Ovary (tissue), 7 donors: ENCODE measurements at regions not wholly inside any gene's neighbourhood (a gene's known extent, or its start where the extent isn't known, plus 50 kb on each side); places are given as distances from the start of the nearest gene placed in this dataset.

ENCODE experiments used
- DNase-seq, 5 donors: peaks; one replicate each; pipeline ENCODE4 v3.0.0-alpha.2; 2019 to 2020
- H3K27ac ChIP-seq, 2 donors: fragments of 200-600 bp; one replicate each; pipeline versions ENCODE4 v1.5.1 to v1.8.0; 2019 to 2022
- H3K27me3 ChIP-seq: fragments of 200-600 bp; one replicate; pipeline ENCODE4 v1.8.0; 2022
- H3K36me3 ChIP-seq: fragments of 200-600 bp; sonication (generic); one replicate; pipeline ENCODE4 v1.5.1; 2019
- H3K4me1 ChIP-seq: one replicate; pipeline ENCODE4 v1.8.1; 2013; ENCODE audit warnings: mild to moderate bottlenecking, moderate library complexity; ENCODE audit not compliant: insufficient read depth
- H3K4me3 ChIP-seq: fragments of 200-600 bp; sonication (generic); one replicate; pipeline ENCODE4 v1.5.1; 2017
- H3K9me3 ChIP-seq, 2 donors: fragments of 200-600 bp in 1 of 2; sonication (generic) in 1 of 2; one replicate each; pipeline versions ENCODE4 v1.5.1 to v1.8.1; 2013 to 2019; ENCODE audit warnings: mild to moderate bottlenecking in 1 of 2, moderate library complexity in 1 of 2
- EP300 ChIP-seq: sonication (generic); formaldehyde crosslinking; IDR thresholded peaks from one replicate; pipeline ENCODE4 v1.6.1; 2017; ENCODE audit warnings: antibody characterized with exemption
- POLR2A ChIP-seq: fragments of 450-650 bp; IDR thresholded peaks from one replicate; pipeline ENCODE4 v1.6.1; 2017; ENCODE audit warnings: antibody characterized with exemption, mild to moderate bottlenecking, moderate library complexity
- WGBS, 3 donors: extraction: QIAGEN DNeasy Blood & Tissue Kit in 1 of 3; methylation state at CpG; one replicate each; pipeline versions ENCODE4 v1.1.5 to v1.1.7; 2013 to 2017; 5-methylcytosine and 5-hydroxymethylcytosine counted together
- intact Hi-C, 4 donors: fragments of 100-400 bp; cut with DNase I; formaldehyde crosslinking; loops; one replicate each; pipeline versions ENCODE4 v1.11.0 to v1.15.1; 2022 to 2023
- TF ChIP-seq, protein P1 (sequence below), 3 donors: fragments of 450-650 bp in 2 of 3; fragments of 200-600 bp in 1 of 3; IDR thresholded peaks; one replicate each; pipeline versions ENCODE4 v1.5.1 to v1.8.0; 2016 to 2022; ENCODE audit warnings: antibody characterized with exemption in 3 of 3, mild to moderate bottlenecking in 1 of 3
- donor health status: DM: no; HTN: no; CAD: no; lungs with moderate emphysema.
- donor health status: DM: no; HTN: no; CAD: no.
- donor health status: Bipolar disorder and iron deficiency.
- donor health status: DM: no; HTN: no; CAD: no.
- donor health status: DM: yes; HTN: yes; CAD: no.

DNA sequence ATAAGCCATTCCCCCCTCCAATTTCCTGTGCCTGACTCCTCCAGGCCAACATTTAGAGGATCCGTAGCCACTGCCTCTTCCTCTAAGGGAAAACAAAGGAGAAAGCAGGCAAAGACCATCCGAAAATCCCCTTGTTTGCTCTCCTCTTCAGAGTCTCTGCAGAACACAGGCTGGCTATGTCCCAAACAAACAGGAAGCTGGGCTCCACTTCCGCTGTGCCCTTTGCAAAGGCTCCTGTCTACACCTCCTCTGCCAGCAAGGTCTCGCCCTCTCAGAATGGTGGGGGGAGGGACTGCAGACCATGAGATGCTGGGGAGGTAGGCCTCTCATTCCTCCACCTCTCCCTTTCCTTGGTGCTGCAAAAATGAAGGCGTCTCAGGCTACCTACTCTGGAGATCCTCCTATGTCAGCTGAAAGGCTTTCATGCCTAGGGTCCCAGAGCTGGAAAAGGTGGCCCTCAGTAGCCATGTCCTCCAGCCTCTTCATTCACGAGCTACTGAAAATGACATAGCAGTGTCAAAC, 596.2 kb downstream of the BUD13 start:
- DNase-seq, result no peak
- TF ChIP-seq, protein P1, sequence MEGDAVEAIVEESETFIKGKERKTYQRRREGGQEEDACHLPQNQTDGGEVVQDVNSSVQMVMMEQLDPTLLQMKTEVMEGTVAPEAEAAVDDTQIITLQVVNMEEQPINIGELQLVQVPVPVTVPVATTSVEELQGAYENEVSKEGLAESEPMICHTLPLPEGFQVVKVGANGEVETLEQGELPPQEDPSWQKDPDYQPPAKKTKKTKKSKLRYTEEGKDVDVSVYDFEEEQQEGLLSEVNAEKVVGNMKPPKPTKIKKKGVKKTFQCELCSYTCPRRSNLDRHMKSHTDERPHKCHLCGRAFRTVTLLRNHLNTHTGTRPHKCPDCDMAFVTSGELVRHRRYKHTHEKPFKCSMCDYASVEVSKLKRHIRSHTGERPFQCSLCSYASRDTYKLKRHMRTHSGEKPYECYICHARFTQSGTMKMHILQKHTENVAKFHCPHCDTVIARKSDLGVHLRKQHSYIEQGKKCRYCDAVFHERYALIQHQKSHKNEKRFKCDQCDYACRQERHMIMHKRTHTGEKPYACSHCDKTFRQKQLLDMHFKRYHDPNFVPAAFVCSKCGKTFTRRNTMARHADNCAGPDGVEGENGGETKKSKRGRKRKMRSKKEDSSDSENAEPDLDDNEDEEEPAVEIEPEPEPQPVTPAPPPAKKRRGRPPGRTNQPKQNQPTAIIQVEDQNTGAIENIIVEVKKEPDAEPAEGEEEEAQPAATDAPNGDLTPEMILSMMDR (IDR thresholded peaks at IDR 0.05), result no peak
- TF ChIP-seq EP300 (no peak), POLR2A (no peak)

DNA sequence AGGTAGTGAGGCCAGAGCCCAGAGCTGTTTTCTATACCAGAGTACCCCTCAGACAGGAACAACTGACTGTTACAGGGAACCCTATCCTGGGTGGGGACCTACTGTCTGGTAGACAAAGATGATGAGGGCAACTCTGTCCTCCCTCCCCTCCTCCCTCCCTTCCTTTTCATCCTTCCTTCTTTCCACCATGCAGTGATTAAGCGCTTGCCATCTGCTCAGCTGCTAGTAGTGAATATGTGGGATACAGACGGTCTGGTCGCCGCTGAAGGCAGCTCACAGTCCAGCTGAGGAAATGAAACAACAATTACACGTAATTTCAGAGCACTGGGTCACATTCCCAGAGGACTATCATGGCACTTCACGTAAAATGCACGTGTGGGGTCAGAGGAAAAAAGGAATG, 597.1 kb downstream of the BUD13 start:
- 69 to 81% (median 70%) methylated on average over 7 of the region's 7 CpGs for WGBS, 3 donors
- H3K4me3 ChIP-seq, result no peak overlapping the region
- H3K36me3 ChIP-seq, result no peaks in the 10 kb centered on the region
- H3K27me3 ChIP-seq, result no peaks in the 10 kb centered on the region
- H3K9me3 ChIP-seq, result no peaks in the 10 kb centered on the region
- H3K27ac ChIP-seq, result no peak overlapping the region
- DNase-seq, result no peak
- TF ChIP-seq, protein P1 (IDR thresholded peaks at IDR 0.05), result no peak
- no peak for TF ChIP-seq EP300
- TF ChIP-seq POLR2A, result no peak
- intact Hi-C loops, result no loop called here
- no peaks in the 10 kb centered on the region for H3K4me1 ChIP-seq

More for the DNA sequence above, 596.2 kb downstream of the BUD13 start:
- intact Hi-C loops, result no loop called here
- H3K4me3 ChIP-seq, result no peak overlapping the region
- H3K4me1 ChIP-seq, result peaks cover 2% of the 10 kb centered on the region
- no peaks in the 10 kb centered on the region for H3K27me3 ChIP-seq
- 64 to 72% (median 70%) methylated on average over 6 of the region's 6 CpGs for WGBS, 3 donors
- no peaks in the 10 kb centered on the region for H3K9me3 ChIP-seq
- H3K27ac ChIP-seq, result no peak overlapping the region
- no peaks in the 10 kb centered on the region for H3K36me3 ChIP-seq

DNA sequence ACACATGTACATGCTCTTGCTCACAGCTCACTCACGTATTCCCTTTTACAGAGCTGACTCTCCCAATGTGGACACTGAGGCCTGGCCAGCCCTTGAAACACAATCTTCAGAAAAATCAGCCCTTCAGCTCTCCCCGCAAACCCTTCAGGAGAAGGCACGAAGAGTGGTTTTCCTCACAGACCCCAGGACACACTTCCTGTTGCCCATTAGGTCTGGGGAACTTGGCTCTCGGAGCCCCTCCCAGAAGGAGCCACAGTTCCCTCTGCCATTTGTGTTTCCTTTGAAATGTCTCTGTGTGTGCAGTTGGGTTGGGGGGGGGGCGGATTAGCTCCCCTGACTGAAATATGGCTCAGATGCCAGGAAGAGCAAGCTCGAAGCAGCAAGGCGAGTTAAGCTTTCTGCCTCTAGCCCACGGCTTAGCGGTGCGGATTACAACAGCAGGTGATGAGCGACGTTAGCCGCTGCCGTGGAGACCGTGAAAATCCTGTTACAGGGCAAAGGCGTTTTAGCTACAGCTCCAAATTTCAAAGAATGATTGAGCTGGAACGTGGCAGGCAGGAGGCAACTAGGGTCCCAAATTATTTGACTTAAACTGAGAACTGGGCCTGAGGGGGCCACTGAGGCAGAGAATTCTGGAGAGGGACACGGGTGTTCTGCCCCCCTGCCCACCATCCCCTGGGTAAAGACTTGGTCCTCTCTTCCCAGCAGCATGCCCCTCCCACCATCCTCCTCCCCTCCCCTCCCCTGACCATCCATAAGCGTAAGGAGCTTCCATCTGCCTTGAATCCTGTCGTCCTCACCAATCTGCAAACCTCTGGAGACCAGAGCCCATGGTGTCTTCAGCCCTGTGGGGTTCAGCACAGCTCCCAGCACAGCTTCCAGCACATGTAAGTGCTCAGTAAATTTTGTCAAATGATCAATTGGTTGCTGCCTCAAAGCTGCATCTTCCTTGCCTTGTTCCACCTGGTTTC, 598.6 kb downstream of the BUD13 start:
- WGBS, 3 donors, result 59 to 65% (median 63%) methylated on average over 20 of the region's 20 CpGs

DNA sequence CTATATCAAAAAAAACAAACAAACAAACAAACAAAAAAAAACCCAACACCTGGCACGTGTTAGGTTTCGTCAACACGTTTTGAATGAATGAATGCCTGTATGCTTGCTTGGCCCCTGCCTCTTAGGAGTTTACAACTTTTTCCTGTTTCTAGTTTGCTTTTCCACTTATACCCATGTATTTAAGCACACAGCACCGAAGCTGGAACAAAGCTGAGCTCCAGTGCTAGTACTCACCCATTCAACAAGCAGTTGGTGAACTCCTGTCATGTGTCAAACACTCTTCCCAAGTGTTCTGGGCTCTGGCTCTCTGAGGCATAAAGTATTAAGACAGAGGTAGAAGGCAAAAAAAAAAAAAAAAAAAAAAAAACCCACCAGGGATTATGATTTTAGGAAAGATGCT, 599.3 kb downstream of the BUD13 start:
- TF ChIP-seq POLR2A, result no peak
- TF ChIP-seq, protein P1 (IDR thresholded peaks at IDR 0.05), result no peak
- no peak for TF ChIP-seq EP300
- intact Hi-C loops, result no loop called here
- 81 to 85% (median 83%) methylated on average over 4 of the region's 4 CpGs for WGBS, 3 donors

More for the DNA sequence above, 598.6 kb downstream of the BUD13 start:
- no peak overlapping the region for H3K27ac ChIP-seq
- no peak for DNase-seq
- no peaks in the 10 kb centered on the region for H3K27me3 ChIP-seq
- H3K4me1 ChIP-seq, result no peaks in the 10 kb centered on the region
- no peaks in the 10 kb centered on the region for H3K9me3 ChIP-seq
- TF ChIP-seq, protein P1 (IDR thresholded peaks at IDR 0.05), result no peak
- no peak for TF ChIP-seq EP300
- H3K36me3 ChIP-seq, result no peaks in the 10 kb centered on the region
- intact Hi-C loops, result no loop called here
- H3K4me3 ChIP-seq, result no peak overlapping the region

More for the DNA sequence above, 599.3 kb downstream of the BUD13 start:
- H3K27ac ChIP-seq, result no peak overlapping the region
- H3K9me3 ChIP-seq, result no peaks in the 10 kb centered on the region
- H3K36me3 ChIP-seq, result no peaks in the 10 kb centered on the region
- H3K27me3 ChIP-seq, result no peaks in the 10 kb centered on the region
- H3K4me3 ChIP-seq, result no peak overlapping the region
- DNase-seq, result no peak
- H3K4me1 ChIP-seq, result no peaks in the 10 kb centered on the region
